ENCODE measurements at regions not wholly inside any gene's neighbourhood (a gene's known extent, or its start where the extent isn't known, plus 50 kb on each side); places are given as distances from the start of the nearest gene placed in this dataset.
"Not testable (repeated sequence)": the region's sequence is repeated elsewhere in the genome, so short reads cannot be mapped to it uniquely, and the experiment has no call there.

- not testable (repeated sequence) for H3K4me3 Mint-ChIP-seq; H3K4me1 Mint-ChIP-seq; H3K27ac Mint-ChIP-seq; DNase-seq; H3K27me3 Mint-ChIP-seq; ATAC-seq (replicated peaks)
- peaks cover 9 to 18% of the 10 kb centered on the region in 2 donors for H3K9me3 Mint-ChIP-seq
- H3K36me3 Mint-ChIP-seq = peaks cover 2 to 21% of the 10 kb centered on the region in 2 donors
These were observed 80.0 kb upstream of the SGO1 start for GRCh38 chr3:20265977-20266376.

- no peak for DNase-seq
- Mint-ChIP-seq H3K36me3 (peaks cover 2 to 16% of the 10 kb centered on the region in 2 donors), H3K9me3 (peaks cover 9 to 18% of the 10 kb centered on the region in 2 donors), H3K27me3 (no peaks in the 10 kb centered on the region), H3K4me1 (no peaks in the 10 kb centered on the region), H3K27ac (no peak overlapping the region), H3K4me3 (no peak overlapping the region)
- no peak for ATAC-seq (replicated peaks)
These were observed 79.0 kb upstream of the SGO1 start for GRCh38 chr3:20264900-20265567.

GRCh38 chr3:20258371-20258770, 72.4 kb upstream of the SGO1 start:
- Mint-ChIP-seq H3K4me3 (no peak overlapping the region), H3K9me3 (peaks cover 4 to 5% of the 10 kb centered on the region in 2 donors), H3K27me3 (no peaks in the 10 kb centered on the region), H3K4me1 (peaks cover 2 to 21% of the 10 kb centered on the region in 2 donors), H3K27ac (no peak overlapping the region), H3K36me3 (peaks cover 0 to 2% of the 10 kb centered on the region in 2 donors)
- ATAC-seq (replicated peaks) (no peak), DNase-seq (no peak)

- peaks cover 0 to 4% of the 10 kb centered on the region in 2 donors for H3K36me3 Mint-ChIP-seq
- no peak overlapping the region for H3K4me3 Mint-ChIP-seq
- no peaks in the 10 kb centered on the region for H3K27me3 Mint-ChIP-seq
- H3K4me1 Mint-ChIP-seq = peaks cover 2 to 21% of the 10 kb centered on the region in 2 donors
- ATAC-seq (replicated peaks) (peak; percentile 89 to 90), DNase-seq (no peak)
- peaks cover 4 to 7% of the 10 kb centered on the region in 2 donors for H3K9me3 Mint-ChIP-seq
- no peak overlapping the region for H3K27ac Mint-ChIP-seq
These were observed 70.1 kb upstream of the SGO1 start for GRCh38 chr3:20256144-20256543.

GRCh38 chr3:20254268-20255117, 68.5 kb upstream of the SGO1 start:
- H3K27me3 Mint-ChIP-seq = no peaks in the 10 kb centered on the region
- no peak overlapping the region for H3K27ac Mint-ChIP-seq
- H3K9me3 Mint-ChIP-seq = peaks cover 4 to 7% of the 10 kb centered on the region in 2 donors
- peaks cover 2 to 21% of the 10 kb centered on the region in 2 donors for H3K4me1 Mint-ChIP-seq
- H3K36me3 Mint-ChIP-seq = peaks cover 0 to 4% of the 10 kb centered on the region in 2 donors
- no peak overlapping the region for H3K4me3 Mint-ChIP-seq
- DNase-seq = no peak
- no peak for ATAC-seq (replicated peaks)

GRCh38 chr3:20250786-20251185, 64.8 kb upstream of the SGO1 start:
- DNase-seq (no peak), ATAC-seq (replicated peaks) (no peak)
- peaks cover 4 to 10% of the 10 kb centered on the region in 2 donors for H3K9me3 Mint-ChIP-seq
- H3K4me1 Mint-ChIP-seq = peaks cover 7 to 13% of the 10 kb centered on the region in 2 donors
- no peaks in the 10 kb centered on the region for H3K27me3 Mint-ChIP-seq
- H3K4me3 Mint-ChIP-seq = no peak overlapping the region
- peaks cover 0 to 2% of the 10 kb centered on the region in 2 donors for H3K36me3 Mint-ChIP-seq
- H3K27ac Mint-ChIP-seq = no peak overlapping the region

- Mint-ChIP-seq H3K27me3 (no peaks in the 10 kb centered on the region), H3K4me1 (peaks cover 9 to 13% of the 10 kb centered on the region in 2 donors), H3K9me3 (peaks cover 4 to 9% of the 10 kb centered on the region in 2 donors), H3K36me3 (peaks cover 0 to 2% of the 10 kb centered on the region in 2 donors), H3K27ac (no peak overlapping the region), H3K4me3 (no peak overlapping the region)
- DNase-seq (no peak), ATAC-seq (replicated peaks) (no peak)
These were observed 64.3 kb upstream of the SGO1 start for GRCh38 chr3:20250314-20250713.

- peak in 1 of 2 donors; percentile 39 for ATAC-seq (replicated peaks)
- peaks cover 11 to 19% of the 10 kb centered on the region in 2 donors for H3K9me3 Mint-ChIP-seq
- no peak overlapping the region for H3K27ac Mint-ChIP-seq
- H3K4me3 Mint-ChIP-seq = no peak overlapping the region
- peaks cover 0 to 10% of the 10 kb centered on the region in 2 donors for H3K27me3 Mint-ChIP-seq
- DNase-seq = no peak
- H3K36me3 Mint-ChIP-seq = peaks cover 0 to 2% of the 10 kb centered on the region in 2 donors
- H3K4me1 Mint-ChIP-seq = peaks cover 7 to 10% of the 10 kb centered on the region in 2 donors
These were observed 60.7 kb upstream of the SGO1 start for GRCh38 chr3:20246662-20247061.

DNA sequence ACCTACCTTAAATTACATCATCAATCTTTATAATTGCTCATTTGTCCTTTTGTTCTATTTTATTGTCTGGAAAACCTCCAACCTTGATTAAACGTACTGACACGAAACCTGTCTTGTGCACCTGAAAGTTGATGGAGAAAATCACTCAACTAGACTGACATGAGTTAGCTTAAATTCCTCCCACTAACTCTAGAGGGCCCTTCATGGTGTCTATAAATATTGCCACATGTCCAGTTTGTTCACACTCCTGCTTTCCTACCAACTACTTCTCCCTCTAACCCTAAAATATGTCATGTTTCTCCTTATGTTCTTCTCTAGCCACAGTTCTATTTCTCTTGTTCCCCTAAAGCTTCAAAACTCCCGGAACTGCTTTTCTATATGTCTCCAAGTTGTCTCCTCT, 59.8 kb upstream of the SGO1 start:
- ATAC-seq (replicated peaks) (no peak), DNase-seq (no peak)
- Mint-ChIP-seq H3K27me3 (peaks cover 0 to 10% of the 10 kb centered on the region in 2 donors), H3K36me3 (peaks cover 0 to 6% of the 10 kb centered on the region in 2 donors), H3K9me3 (peaks cover 11 to 20% of the 10 kb centered on the region in 2 donors), H3K27ac (no peak overlapping the region), H3K4me1 (peaks cover 7 to 10% of the 10 kb centered on the region in 2 donors), H3K4me3 (no peak overlapping the region)

- peaks cover 0 to under 1% of the 10 kb centered on the region in 2 donors for H3K4me1 Mint-ChIP-seq
- DNase-seq (no peak), ATAC-seq (replicated peaks) (no peak)
- peaks cover 14 to 16% of the 10 kb centered on the region in 2 donors for H3K9me3 Mint-ChIP-seq
- peaks cover 0 to 10% of the 10 kb centered on the region in 2 donors for H3K27me3 Mint-ChIP-seq
- H3K4me3 Mint-ChIP-seq = no peak overlapping the region
- no peak overlapping the region for H3K27ac Mint-ChIP-seq
- H3K36me3 Mint-ChIP-seq = peaks cover 3 to 6% of the 10 kb centered on the region in 2 donors
These were observed 54.3 kb upstream of the SGO1 start for GRCh38 chr3:20240154-20240883.

GRCh38 chr3:20238199-20238598, 52.2 kb upstream of the SGO1 start:
- H3K27ac Mint-ChIP-seq; DNase-seq; H3K27me3 Mint-ChIP-seq; ATAC-seq (replicated peaks); H3K4me3 Mint-ChIP-seq; H3K36me3 Mint-ChIP-seq; H3K4me1 Mint-ChIP-seq: not testable (repeated sequence)
- H3K9me3 Mint-ChIP-seq = peaks cover 12 to 14% of the 10 kb centered on the region in 2 donors

DNA sequence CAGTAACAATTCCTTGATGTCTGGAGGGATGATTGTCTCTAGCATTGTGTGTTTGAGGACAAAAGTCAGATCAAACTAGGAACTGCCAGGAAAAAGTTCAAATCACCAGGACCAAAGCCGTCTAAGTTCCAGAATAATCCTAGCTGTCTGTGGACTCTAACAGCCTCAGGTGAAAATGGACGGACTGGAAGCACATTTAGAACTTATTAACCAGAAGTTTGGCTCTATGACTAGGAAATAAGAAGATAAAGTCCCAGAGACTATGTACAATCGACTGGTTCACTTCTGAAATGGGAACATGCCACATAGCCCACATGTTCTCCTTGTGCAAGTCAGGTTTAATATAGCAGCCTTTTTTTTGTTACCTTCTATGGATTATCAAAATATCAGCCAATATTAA, 50.6 kb upstream of the SGO1 start:
- Mint-ChIP-seq H3K27ac (no peak overlapping the region), H3K27me3 (no peaks in the 10 kb centered on the region), H3K36me3 (peaks cover 3 to 5% of the 10 kb centered on the region in 2 donors), H3K4me1 (no peaks in the 10 kb centered on the region), H3K4me3 (no peak overlapping the region), H3K9me3 (peaks cover 3% of the 10 kb centered on the region in 2 donors)
- ATAC-seq (replicated peaks) = no peak
- no peak for DNase-seq

Data from stimulated activated naive B cell treated with anti-CD40 and anti-IgM and Interleukin-4, amounts not matched to agents 10 μg/mL and 1 μg/mL and 100 μg/mL, for 72 hours (primary cell).